ENCODE measurements at regions not wholly inside any gene's neighbourhood (a gene's known extent, or its start where the extent isn't known, plus 50 kb on each side); places are given as distances from the start of the nearest gene placed in this dataset.

DNA sequence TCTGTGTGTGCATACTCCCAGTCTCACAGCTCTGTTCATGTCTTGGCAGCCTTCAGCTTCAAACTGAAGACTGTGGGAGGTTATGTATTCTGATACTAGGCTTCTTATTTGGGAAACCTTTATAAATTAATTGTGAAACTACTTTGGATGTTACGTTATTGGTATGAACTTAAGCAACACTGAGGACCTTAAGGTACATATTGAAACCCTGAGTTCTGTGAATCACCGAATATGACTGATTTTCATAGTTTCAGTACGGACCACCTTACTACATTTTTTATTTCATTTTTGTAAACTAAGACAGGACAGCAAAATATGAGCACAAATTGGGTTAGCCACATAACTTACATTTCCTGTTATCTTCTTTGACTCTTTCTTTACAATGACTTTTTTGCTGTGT is 498.4 kb downstream of the PDGFC start:
- no peaks in the 10 kb centered on the region for H3K9me3 ChIP-seq (ENCODE audit: control insufficient read depth, insufficient read depth, low read length)
- H3K27ac ChIP-seq (ENCODE audit: low read depth, low read length) = no peak overlapping the region
- H3K4me1 ChIP-seq (ENCODE audit: control insufficient read depth, insufficient read depth, low read length) = no peaks in the 10 kb centered on the region
- no peak overlapping the region for H3K9ac ChIP-seq (ENCODE audit: low read depth, low read length)
- H3K27me3 ChIP-seq (ENCODE audit: control insufficient read depth, insufficient read depth, low read length) = no peaks in the 10 kb centered on the region
- no peak overlapping the region for H3K4me3 ChIP-seq (ENCODE audit: low read depth, low read length)
- no peaks in the 10 kb centered on the region for H3K36me3 ChIP-seq (ENCODE audit: control insufficient read depth, insufficient read depth, low read length)

DNA sequence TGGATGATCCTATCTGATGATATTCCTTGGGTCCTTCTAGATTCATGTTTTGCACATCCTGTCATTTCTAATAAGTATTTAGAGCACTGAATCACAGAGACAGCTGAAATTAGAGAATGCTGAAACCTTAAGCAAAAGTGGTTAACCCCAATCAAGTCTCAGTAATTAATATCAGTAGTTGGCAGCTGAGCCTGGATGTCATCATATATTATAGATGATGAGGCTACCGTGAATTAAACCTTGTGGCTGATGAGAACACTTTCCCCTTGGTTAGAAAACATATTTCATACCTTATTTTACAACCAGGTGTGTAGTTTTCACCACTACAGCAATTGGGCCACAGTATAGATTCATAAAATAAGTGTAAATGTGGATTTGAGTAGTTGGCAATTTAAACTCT is 499.0 kb downstream of the PDGFC start:
- H3K9ac ChIP-seq (ENCODE audit: low read depth, low read length) = no peak overlapping the region
- no peaks in the 10 kb centered on the region for H3K27me3 ChIP-seq (ENCODE audit: control insufficient read depth, insufficient read depth, low read length)
- H3K27ac ChIP-seq (ENCODE audit: low read depth, low read length) = no peak overlapping the region
- no peaks in the 10 kb centered on the region for H3K9me3 ChIP-seq (ENCODE audit: control insufficient read depth, insufficient read depth, low read length)
- no peaks in the 10 kb centered on the region for H3K36me3 ChIP-seq (ENCODE audit: control insufficient read depth, insufficient read depth, low read length)
- no peak overlapping the region for H3K4me3 ChIP-seq (ENCODE audit: low read depth, low read length)
- H3K4me1 ChIP-seq (ENCODE audit: control insufficient read depth, insufficient read depth, low read length) = no peaks in the 10 kb centered on the region

DNA sequence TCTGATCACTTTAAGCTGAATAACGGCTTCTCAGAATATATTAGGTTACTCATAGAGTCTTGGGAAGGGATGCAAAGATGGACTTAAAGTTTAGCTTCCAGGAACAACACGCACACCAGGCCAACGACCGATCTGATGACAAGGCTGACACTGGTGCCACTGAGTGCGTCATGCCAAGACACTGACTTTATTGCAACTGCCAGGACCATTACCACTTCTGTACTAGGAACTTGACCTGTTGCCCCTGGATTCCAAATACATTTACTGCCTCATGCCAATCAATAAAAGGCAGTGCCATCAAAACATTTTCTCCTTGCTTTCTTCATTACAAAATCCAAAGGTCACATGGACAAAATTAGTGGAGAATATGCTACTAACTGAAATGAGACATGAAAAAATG is 505.9 kb upstream of the CTSO start:
- Histone ChIP-seq H3K36me3 (ENCODE audit: control insufficient read depth, insufficient read depth, low read length) (no peaks in the 10 kb centered on the region), H3K9me3 (ENCODE audit: control insufficient read depth, insufficient read depth, low read length) (no peaks in the 10 kb centered on the region), H3K27ac (ENCODE audit: low read depth, low read length) (no peak overlapping the region), H3K4me1 (ENCODE audit: control insufficient read depth, insufficient read depth, low read length) (no peaks in the 10 kb centered on the region), H3K4me3 (ENCODE audit: low read depth, low read length) (no peak overlapping the region), H3K27me3 (ENCODE audit: control insufficient read depth, insufficient read depth, low read length) (no peaks in the 10 kb centered on the region), H3K9ac (ENCODE audit: low read depth, low read length) (no peak overlapping the region)

DNA sequence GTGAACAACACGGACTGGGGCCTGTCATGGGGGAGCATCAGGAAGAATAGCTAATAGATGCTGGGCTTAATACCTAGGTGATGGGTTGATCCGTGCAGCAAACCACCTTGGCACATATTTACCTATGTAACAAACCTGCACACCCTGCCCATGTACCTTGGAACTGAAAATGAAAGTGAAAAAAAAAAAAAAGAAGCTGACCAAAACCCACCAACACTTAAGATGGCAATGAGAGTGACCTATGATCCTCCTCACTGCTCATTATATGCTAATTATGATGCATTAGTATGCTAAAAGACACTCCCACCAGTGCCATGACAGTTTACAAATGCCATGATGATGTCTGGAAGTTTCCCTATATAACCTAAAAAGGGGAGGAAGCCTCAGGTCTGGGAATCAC is 503.2 kb upstream of the CTSO start:
- H3K9me3 ChIP-seq (ENCODE audit: control insufficient read depth, insufficient read depth, low read length) = no peaks in the 10 kb centered on the region
- no peak overlapping the region for H3K9ac ChIP-seq (ENCODE audit: low read depth, low read length)
- H3K4me1 ChIP-seq (ENCODE audit: control insufficient read depth, insufficient read depth, low read length) = no peaks in the 10 kb centered on the region
- H3K27me3 ChIP-seq (ENCODE audit: control insufficient read depth, insufficient read depth, low read length) = no peaks in the 10 kb centered on the region
- H3K36me3 ChIP-seq (ENCODE audit: control insufficient read depth, insufficient read depth, low read length) = no peaks in the 10 kb centered on the region
- H3K27ac ChIP-seq (ENCODE audit: low read depth, low read length) = no peak overlapping the region
- H3K4me3 ChIP-seq (ENCODE audit: low read depth, low read length) = no peak overlapping the region

DNA sequence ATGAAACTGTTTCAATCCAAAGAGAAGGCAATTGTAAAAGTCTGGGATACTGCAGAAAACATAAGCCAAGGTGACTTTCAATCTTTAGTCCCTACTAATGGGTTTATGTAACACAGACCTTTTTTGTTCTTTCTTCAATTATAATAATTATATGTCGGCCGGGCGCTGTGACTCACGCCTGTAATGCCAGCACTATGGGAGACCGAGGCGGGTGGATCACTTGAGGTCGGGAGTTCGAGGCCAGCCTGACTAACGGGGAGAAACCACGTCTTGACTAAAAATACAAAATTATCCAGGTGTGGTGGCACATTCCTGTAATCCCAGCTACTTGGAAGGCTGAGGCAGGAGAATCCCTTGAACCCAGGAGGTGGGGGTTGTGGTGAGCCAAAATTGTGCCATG is 489.8 kb upstream of the CTSO start:
- Histone ChIP-seq H3K4me3 (ENCODE audit: low read depth, low read length) (no peak overlapping the region), H3K27me3 (ENCODE audit: control insufficient read depth, insufficient read depth, low read length) (no peaks in the 10 kb centered on the region), H3K4me1 (ENCODE audit: control insufficient read depth, insufficient read depth, low read length) (peaks cover 15% of the 10 kb centered on the region), H3K36me3 (ENCODE audit: control insufficient read depth, insufficient read depth, low read length) (no peaks in the 10 kb centered on the region), H3K9ac (ENCODE audit: low read depth, low read length) (no peak overlapping the region), H3K9me3 (ENCODE audit: control insufficient read depth, insufficient read depth, low read length) (no peaks in the 10 kb centered on the region), H3K27ac (ENCODE audit: low read depth, low read length) (no peak overlapping the region)

DNA sequence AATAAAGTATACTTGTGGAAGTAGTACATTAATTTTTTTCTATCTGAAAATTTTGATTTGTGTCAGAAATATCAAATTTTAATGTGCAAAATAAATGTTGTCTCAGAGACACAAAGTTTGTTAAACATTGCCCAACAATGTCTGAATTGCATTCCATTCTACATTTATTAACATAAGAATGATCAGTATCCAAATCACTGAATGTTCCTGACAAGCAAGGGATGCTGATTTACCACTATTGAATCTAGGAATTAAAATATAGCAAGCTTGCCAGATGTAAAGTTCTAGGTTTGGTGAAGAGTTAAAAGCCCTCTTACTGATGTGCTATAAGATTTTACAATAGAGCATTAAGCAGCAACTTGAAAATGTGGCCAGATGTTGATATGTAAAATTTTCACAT is 489.2 kb upstream of the CTSO start:
- Histone ChIP-seq H3K4me3 (ENCODE audit: low read depth, low read length) (no peak overlapping the region), H3K9ac (ENCODE audit: low read depth, low read length) (no peak overlapping the region), H3K27ac (ENCODE audit: low read depth, low read length) (no peak overlapping the region), H3K36me3 (ENCODE audit: control insufficient read depth, insufficient read depth, low read length) (no peaks in the 10 kb centered on the region), H3K27me3 (ENCODE audit: control insufficient read depth, insufficient read depth, low read length) (no peaks in the 10 kb centered on the region), H3K9me3 (ENCODE audit: control insufficient read depth, insufficient read depth, low read length) (no peaks in the 10 kb centered on the region), H3K4me1 (ENCODE audit: control insufficient read depth, insufficient read depth, low read length) (peaks cover 15% of the 10 kb centered on the region)

DNA sequence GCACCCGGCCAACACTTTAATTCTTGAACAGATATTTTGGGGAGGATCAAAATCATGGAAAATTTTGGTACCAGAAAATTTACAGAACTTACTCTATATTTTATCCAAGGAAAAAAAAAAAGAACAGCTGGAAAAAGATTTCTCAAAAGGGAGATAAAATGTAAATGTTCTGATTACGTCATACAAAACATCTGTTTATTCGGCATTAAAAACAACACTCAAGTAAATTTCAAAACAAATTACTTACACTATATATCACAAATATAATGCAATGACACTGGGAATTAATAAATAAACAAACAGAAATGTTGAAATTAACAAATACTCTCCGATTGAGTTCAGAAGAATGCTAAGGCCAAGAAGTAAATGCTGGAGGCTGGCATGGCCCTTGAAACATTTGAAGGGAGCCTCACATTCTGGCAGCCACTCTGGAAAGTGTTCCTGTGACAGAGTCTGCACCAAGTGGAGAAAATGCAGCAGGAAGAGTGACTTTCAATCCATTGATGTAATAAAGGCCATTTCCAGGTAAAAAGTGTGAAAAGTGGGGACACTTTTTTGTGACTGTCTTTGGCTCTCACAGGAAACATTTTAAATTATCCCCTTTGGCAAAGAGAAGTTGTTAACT is 486.0 kb upstream of the CTSO start:
- Histone ChIP-seq H3K4me1 (ENCODE audit: control insufficient read depth, insufficient read depth, low read length) (peaks cover 15% of the 10 kb centered on the region), H3K36me3 (ENCODE audit: control insufficient read depth, insufficient read depth, low read length) (no peaks in the 10 kb centered on the region), H3K27ac (ENCODE audit: low read depth, low read length) (no peak overlapping the region), H3K4me3 (ENCODE audit: low read depth, low read length) (no peak overlapping the region), H3K9me3 (ENCODE audit: control insufficient read depth, insufficient read depth, low read length) (no peaks in the 10 kb centered on the region), H3K27me3 (ENCODE audit: control insufficient read depth, insufficient read depth, low read length) (no peaks in the 10 kb centered on the region), H3K9ac (ENCODE audit: low read depth, low read length) (no peak overlapping the region)

DNA sequence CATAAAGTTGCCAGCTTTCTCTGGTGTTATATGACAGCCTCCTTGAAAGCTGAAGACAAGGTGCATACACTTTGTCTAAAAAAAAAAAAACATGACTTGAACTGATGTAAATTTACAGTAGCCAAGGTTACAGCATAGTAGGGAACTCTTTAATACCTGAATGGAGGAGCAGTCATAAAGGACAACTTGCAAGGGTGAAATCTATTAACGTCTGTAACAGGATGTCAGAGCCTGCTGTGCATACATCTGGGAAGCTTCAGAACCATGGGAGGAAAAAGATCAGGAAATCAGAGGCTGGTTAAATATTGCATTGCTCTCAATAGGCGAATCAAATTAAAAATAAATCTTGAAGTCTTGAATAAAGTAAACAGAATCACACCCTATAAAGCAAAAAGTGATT is 484.0 kb upstream of the CTSO start:
- no peaks in the 10 kb centered on the region for H3K27me3 ChIP-seq (ENCODE audit: control insufficient read depth, insufficient read depth, low read length)

DNA sequence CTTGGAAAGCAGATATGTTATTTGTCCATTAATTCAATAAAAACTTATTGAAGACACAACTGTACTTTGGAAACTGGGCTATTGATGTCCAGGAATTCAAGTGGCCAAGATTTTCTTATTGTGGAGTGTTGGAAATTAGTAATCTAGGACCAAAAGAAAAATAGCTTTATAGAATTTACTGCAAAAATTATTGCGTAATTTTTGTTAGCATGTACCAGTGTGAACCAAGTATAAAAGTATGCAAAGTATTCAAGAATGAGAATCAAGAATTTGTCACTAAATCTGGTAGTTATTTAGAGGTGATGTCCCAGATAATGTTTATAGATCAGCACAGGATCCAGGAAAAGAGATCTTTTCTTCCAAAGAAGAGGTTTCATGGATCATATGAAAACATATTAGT is 468.9 kb upstream of the CTSO start:
- H3K27ac ChIP-seq (ENCODE audit: low read depth, low read length) = no peak overlapping the region
- no peak overlapping the region for H3K4me3 ChIP-seq (ENCODE audit: low read depth, low read length)
- H3K27me3 ChIP-seq (ENCODE audit: control insufficient read depth, insufficient read depth, low read length) = no peaks in the 10 kb centered on the region
- peaks cover 2% of the 10 kb centered on the region; the same call in 1 of the 2 replicates for H3K9me3 ChIP-seq (ENCODE audit: control insufficient read depth, insufficient read depth, low read length)
- H3K9ac ChIP-seq (ENCODE audit: low read depth, low read length) = no peak overlapping the region
- no peaks in the 10 kb centered on the region for H3K4me1 ChIP-seq (ENCODE audit: control insufficient read depth, insufficient read depth, low read length)
- no peaks in the 10 kb centered on the region for H3K36me3 ChIP-seq (ENCODE audit: control insufficient read depth, insufficient read depth, low read length)

More for the DNA sequence above, 484.0 kb upstream of the CTSO start:
- Histone ChIP-seq H3K9ac (ENCODE audit: low read depth, low read length) (no peak overlapping the region), H3K36me3 (ENCODE audit: control insufficient read depth, insufficient read depth, low read length) (no peaks in the 10 kb centered on the region), H3K27ac (ENCODE audit: low read depth, low read length) (no peak overlapping the region), H3K4me1 (ENCODE audit: control insufficient read depth, insufficient read depth, low read length) (peaks cover 6% of the 10 kb centered on the region; the same call in 1 of the 2 replicates), H3K4me3 (ENCODE audit: low read depth, low read length) (no peak overlapping the region), H3K9me3 (ENCODE audit: control insufficient read depth, insufficient read depth, low read length) (no peaks in the 10 kb centered on the region)

DNA sequence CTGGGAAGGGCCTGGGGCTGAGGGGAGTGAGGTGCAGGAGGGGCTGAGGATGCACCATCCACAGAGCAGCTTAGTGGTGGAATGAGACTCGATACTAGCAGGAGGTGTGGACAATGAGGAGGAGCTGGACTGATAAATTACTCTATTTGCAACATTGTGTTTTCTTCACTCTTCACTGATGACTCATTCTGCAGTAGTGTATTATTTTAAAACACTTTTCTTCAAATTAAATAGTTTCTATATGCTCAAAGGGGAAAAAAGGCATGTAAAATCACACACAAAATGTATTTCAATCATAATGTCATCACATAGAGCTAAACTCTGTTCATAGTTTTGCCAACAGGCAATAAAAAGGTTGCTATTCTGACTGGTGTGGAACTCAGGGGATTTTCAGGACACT is 467.0 kb upstream of the CTSO start:
- H3K36me3 ChIP-seq (ENCODE audit: control insufficient read depth, insufficient read depth, low read length) = no peaks in the 10 kb centered on the region
- peaks cover 2% of the 10 kb centered on the region; the same call in 1 of the 2 replicates for H3K9me3 ChIP-seq (ENCODE audit: control insufficient read depth, insufficient read depth, low read length)
- no peak overlapping the region for H3K27ac ChIP-seq (ENCODE audit: low read depth, low read length)
- no peaks in the 10 kb centered on the region for H3K27me3 ChIP-seq (ENCODE audit: control insufficient read depth, insufficient read depth, low read length)
- H3K4me3 ChIP-seq (ENCODE audit: low read depth, low read length) = no peak overlapping the region
- no peak overlapping the region for H3K9ac ChIP-seq (ENCODE audit: low read depth, low read length)
- no peaks in the 10 kb centered on the region for H3K4me1 ChIP-seq (ENCODE audit: control insufficient read depth, insufficient read depth, low read length)

DNA sequence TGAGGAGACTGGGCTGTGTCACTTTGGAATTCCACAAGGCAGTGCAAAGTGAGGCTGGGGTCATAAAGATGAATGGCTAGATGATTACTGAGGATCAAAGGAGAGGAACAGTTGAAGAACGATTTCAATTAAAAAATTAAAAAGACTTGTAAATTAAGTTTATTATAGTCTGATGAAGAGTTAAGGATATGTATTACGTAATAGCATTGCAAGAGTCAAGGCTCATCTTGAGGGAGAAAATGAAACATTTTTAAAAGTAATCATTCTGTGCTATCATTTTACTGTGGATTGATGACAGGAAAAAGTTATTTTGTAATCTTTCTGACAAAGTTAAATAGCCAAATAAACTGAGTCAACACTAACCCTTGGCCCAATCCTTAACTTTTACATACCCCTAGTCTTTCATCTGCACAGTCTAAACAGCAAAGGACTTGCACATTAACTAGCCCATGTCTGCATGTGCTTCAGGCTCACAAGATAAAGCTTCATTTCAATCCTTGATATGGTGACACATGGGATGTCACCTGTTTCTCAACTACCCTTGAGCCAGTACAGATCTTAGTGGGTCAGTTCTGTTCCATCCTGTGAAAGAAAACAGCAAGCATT is 465.5 kb upstream of the CTSO start:
- no peaks in the 10 kb centered on the region for H3K4me1 ChIP-seq (ENCODE audit: control insufficient read depth, insufficient read depth, low read length)
- H3K9me3 ChIP-seq (ENCODE audit: control insufficient read depth, insufficient read depth, low read length) = peaks cover 2% of the 10 kb centered on the region; the same call in 1 of the 2 replicates
- H3K9ac ChIP-seq (ENCODE audit: low read depth, low read length) = no peak overlapping the region
- no peaks in the 10 kb centered on the region for H3K27me3 ChIP-seq (ENCODE audit: control insufficient read depth, insufficient read depth, low read length)
- no peaks in the 10 kb centered on the region for H3K36me3 ChIP-seq (ENCODE audit: control insufficient read depth, insufficient read depth, low read length)
- no peak overlapping the region for H3K4me3 ChIP-seq (ENCODE audit: low read depth, low read length)
- H3K27ac ChIP-seq (ENCODE audit: low read depth, low read length) = no peak overlapping the region
